ENCODE measurements at regions not wholly inside any gene's neighbourhood (a gene's known extent, or its start where the extent isn't known, plus 50 kb on each side); places are given as distances from the start of the nearest gene placed in this dataset.

- no peak for TF ChIP-seq CUX1 (CRISPR knock-in tag; IDR thresholded peaks at IDR 0.05)
- TF ChIP-seq MTA1 (IDR thresholded peaks at IDR 0.05; ENCODE audit: borderline replicate concordance) = no peak
- TF ChIP-seq ATF2 (CRISPR knock-in tag; IDR thresholded peaks at IDR 0.05) = no peak
- TF ChIP-seq KAT2B (IDR thresholded peaks at IDR 0.05; ENCODE audit: low read depth, low read length) = no peak
- TF ChIP-seq CBFB (CRISPR knock-in tag; IDR thresholded peaks at IDR 0.05) = no peak
- TF ChIP-seq EP300 (IDR thresholded peaks at IDR 0.05; ENCODE audit: low read length) = no peak
- peak; percentile 44; the same call in 1 of the 2 replicates for TF ChIP-seq SOX6 (IDR thresholded peaks at IDR 0.05)
- no peak for TF ChIP-seq GABPB2 (CRISPR knock-in tag; conservative IDR thresholded peaks at IDR 0.05)
- TF ChIP-seq ZNF445 (CRISPR knock-in tag; IDR thresholded peaks at IDR 0.05; ENCODE audit: low read depth) = no peak
- TF ChIP-seq ZNF133 (CRISPR knock-in tag; IDR thresholded peaks at IDR 0.05) = no peak
- TF ChIP-seq FOXM1 (IDR thresholded peaks at IDR 0.05; ENCODE audit: low read depth) = 0 out of 2 replicates have a peak, but pooled peaks have one; percentile 12
- no peak for TF ChIP-seq FOXM1 (CRISPR knock-in tag; IDR thresholded peaks at IDR 0.05; ENCODE audit: low read depth)
- TF ChIP-seq ZNF347 (CRISPR knock-in tag; IDR thresholded peaks at IDR 0.05; ENCODE audit: low read depth) = no peak
- no peak for TF ChIP-seq NR2C1 (IDR thresholded peaks at IDR 0.05)
- TF ChIP-seq NR2C1 (tag; IDR thresholded peaks at IDR 0.05) = no peak
- no peak for TF ChIP-seq SMC3 (conservative IDR thresholded peaks at IDR 0.05; ENCODE audit: insufficient read depth, low read depth, low read length)
- TF ChIP-seq SMAD4 (CRISPR knock-in tag; conservative IDR thresholded peaks at IDR 0.05) = no peak
- no peak for TF ChIP-seq ZNF12 (CRISPR knock-in tag; IDR thresholded peaks at IDR 0.05)
- TF ChIP-seq SAFB2 (IDR thresholded peaks at IDR 0.05; ENCODE audit: borderline replicate concordance, low read depth, low read length, severe bottlenecking) = no peak
- TF ChIP-seq ZBTB17 (CRISPR knock-in tag; IDR thresholded peaks at IDR 0.05) = no peak
- TF ChIP-seq PRDM10 (IDR thresholded peaks at IDR 0.05; ENCODE audit: partially characterized antibody) = no peak
Observed at GRCh38 chrX:121754301-121754700, 706.9 kb downstream of the GLUD2 start (continued).

Data from K562 (cell line).